Ascending aorta (tissue), 2 donors: ENCODE measurements at regions not wholly inside any gene's neighbourhood (a gene's known extent, or its start where the extent isn't known, plus 50 kb on each side); places are given as distances from the start of the nearest gene placed in this dataset.

Source experiments
- DNase-seq, 2 donors: peaks; one replicate each; pipeline ENCODE4 v3.0.0-alpha.2; 2019; ENCODE audit warnings: low spot score in 2 of 2
- H3K27ac ChIP-seq, 2 donors: fragments of 200-600 bp; sonication (generic); one replicate each; pipeline ENCODE4 v1.5.1; 2016 to 2017; ENCODE audit warnings: mild to moderate bottlenecking in 1 of 2
- H3K27me3 ChIP-seq: fragments of 200-600 bp; sonication (generic); one replicate; pipeline ENCODE4 v1.5.1; 2017
- H3K36me3 ChIP-seq, 2 donors: fragments of 200-600 bp; sonication (generic); one replicate each; pipeline ENCODE4 v1.5.1; 2016
- H3K4me1 ChIP-seq, 2 donors: fragments of 200-600 bp; sonication (generic); one replicate each; pipeline ENCODE4 v1.5.1; 2016 to 2017; ENCODE audit warnings: mild to moderate bottlenecking in 1 of 2
- H3K4me3 ChIP-seq, 2 donors: fragments of 200-600 bp; sonication (generic); one replicate each; pipeline ENCODE4 v1.5.1; 2016 to 2017; ENCODE audit warnings: mild to moderate bottlenecking in 1 of 2
- H3K9me3 ChIP-seq, 2 donors: fragments of 200-600 bp; sonication (generic); one replicate each; pipeline ENCODE4 v1.5.1; 2016
- intact Hi-C: fragments of 100-400 bp; cut with DNase I; formaldehyde crosslinking; loops from one replicate; pipeline ENCODE4 v1.15.1; 2023
- TF ChIP-seq, protein P1 (sequence below), 3 experiments: fragments of 200-600 bp in 2 of 3; fragments of 450-650 bp in 1 of 3; sonication (generic) in 2 of 3; IDR thresholded peaks; one replicate each; pipeline ENCODE4 v1.5.1; 2016 to 2019; ENCODE audit warnings: antibody characterized with exemption in 3 of 3, mild to moderate bottlenecking in 1 of 3, moderate library complexity in 1 of 3

DNA sequence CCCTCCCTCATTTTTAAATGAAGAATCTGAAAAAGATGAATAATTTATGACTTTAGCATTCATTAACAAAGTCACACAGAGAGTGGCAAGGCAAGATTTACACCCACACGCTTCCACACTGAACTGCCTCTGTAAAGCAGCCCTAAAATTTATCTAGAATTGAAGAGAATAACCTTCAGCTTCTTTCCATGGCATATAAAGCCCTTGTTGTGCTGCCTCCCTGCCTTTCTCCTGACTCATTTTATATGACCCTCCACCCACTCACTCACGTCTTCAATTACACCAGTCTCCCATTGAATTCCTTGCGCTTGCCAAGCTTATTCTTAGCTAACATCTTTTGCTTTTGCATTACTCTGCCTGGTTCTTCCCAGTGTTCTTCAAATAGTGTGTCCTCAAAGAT is 2649.3 kb downstream of the PCDH7 start:
- Histone ChIP-seq H3K27ac (no peak overlapping the region), H3K4me1 (no peaks in the 10 kb centered on the region), H3K27me3 (no peaks in the 10 kb centered on the region), H3K9me3 (no peaks in the 10 kb centered on the region), H3K4me3 (no peak overlapping the region), H3K36me3 (no peaks in the 10 kb centered on the region)
- no peak for DNase-seq
- intact Hi-C loops: no loop called here
- TF ChIP-seq, protein P1, sequence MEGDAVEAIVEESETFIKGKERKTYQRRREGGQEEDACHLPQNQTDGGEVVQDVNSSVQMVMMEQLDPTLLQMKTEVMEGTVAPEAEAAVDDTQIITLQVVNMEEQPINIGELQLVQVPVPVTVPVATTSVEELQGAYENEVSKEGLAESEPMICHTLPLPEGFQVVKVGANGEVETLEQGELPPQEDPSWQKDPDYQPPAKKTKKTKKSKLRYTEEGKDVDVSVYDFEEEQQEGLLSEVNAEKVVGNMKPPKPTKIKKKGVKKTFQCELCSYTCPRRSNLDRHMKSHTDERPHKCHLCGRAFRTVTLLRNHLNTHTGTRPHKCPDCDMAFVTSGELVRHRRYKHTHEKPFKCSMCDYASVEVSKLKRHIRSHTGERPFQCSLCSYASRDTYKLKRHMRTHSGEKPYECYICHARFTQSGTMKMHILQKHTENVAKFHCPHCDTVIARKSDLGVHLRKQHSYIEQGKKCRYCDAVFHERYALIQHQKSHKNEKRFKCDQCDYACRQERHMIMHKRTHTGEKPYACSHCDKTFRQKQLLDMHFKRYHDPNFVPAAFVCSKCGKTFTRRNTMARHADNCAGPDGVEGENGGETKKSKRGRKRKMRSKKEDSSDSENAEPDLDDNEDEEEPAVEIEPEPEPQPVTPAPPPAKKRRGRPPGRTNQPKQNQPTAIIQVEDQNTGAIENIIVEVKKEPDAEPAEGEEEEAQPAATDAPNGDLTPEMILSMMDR (IDR thresholded peaks at IDR 0.05): no peak

DNA sequence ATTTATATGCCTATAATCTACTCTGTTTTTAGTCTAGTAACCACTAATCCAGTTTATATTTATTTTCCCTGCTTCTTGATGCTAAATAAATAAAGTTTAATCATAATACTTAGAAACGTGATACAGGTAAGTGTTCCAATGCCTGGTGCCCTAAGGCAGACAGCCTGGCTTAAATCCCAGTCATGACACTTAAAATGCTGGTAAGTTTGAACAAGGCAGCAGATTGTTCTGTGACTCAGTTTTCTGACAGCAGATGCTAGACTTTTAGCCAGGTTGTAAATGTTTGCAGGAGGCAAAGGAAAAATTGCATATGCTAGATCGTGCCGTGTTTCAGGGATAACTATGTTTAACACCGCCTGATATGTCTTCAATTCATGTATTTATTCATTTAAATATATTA is 2661.6 kb downstream of the PCDH7 start:
- Histone ChIP-seq H3K27ac (no peak overlapping the region), H3K27me3 (no peaks in the 10 kb centered on the region), H3K4me3 (no peak overlapping the region), H3K9me3 (peaks cover 0 to 6% of the 10 kb centered on the region in 2 donors), H3K36me3 (no peaks in the 10 kb centered on the region), H3K4me1 (no peaks in the 10 kb centered on the region)
- TF ChIP-seq, protein P1 (IDR thresholded peaks at IDR 0.05): no peak
- no peak for DNase-seq
- intact Hi-C loops: no loop called here

DNA sequence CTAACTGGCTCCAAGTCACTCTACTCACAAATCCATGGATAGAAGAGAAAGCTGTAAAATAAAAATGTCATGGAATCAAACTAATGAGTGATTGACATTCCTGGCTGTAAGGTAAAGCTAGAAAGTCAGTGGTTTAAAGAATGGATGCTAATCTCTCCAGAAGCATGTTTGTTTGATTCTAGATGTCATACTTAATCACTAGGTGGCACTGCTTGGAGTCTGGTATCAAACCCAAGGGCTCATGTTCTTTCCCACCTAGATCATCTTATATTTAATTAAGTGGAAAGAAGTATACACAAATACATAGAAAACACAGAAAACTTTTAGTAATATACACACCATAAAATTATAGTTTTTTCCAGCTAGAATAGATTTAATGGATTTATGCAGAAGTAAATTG is 2666.6 kb downstream of the PCDH7 start:
- Histone ChIP-seq H3K4me1 (no peaks in the 10 kb centered on the region), H3K4me3 (no peak overlapping the region), H3K27me3 (no peaks in the 10 kb centered on the region), H3K36me3 (no peaks in the 10 kb centered on the region), H3K27ac (no peak overlapping the region), H3K9me3 (peaks cover 0 to 6% of the 10 kb centered on the region in 2 donors)
- TF ChIP-seq, protein P1 (IDR thresholded peaks at IDR 0.05): no peak
- no peak for DNase-seq
- intact Hi-C loops: no loop called here

DNA sequence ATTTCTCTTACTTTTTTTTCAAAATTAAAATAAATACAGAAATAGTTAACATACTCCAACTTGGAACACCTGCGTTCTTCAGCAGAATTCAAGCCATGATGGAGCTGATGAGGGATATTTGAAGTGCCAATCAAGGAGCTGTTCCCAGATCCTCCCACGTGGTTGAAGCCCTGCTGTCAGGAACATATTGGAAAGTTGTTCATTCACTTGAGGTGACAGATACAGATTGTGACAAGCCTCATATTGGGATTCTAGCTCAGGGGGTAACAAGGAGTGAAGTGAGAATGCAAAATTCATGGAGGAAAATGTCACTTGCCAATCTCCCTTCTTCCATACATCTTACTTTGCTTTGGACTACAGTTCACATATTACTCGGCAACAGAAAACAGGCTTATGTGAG is 2670.8 kb downstream of the PCDH7 start:
- intact Hi-C loops: no loop called here
- Histone ChIP-seq H3K27me3 (no peaks in the 10 kb centered on the region), H3K9me3 (no peaks in the 10 kb centered on the region), H3K36me3 (no peaks in the 10 kb centered on the region), H3K4me1 (no peaks in the 10 kb centered on the region), H3K27ac (no peak overlapping the region), H3K4me3 (no peak overlapping the region)
- DNase-seq: no peak
- TF ChIP-seq, protein P1 (IDR thresholded peaks at IDR 0.05): no peak

DNA sequence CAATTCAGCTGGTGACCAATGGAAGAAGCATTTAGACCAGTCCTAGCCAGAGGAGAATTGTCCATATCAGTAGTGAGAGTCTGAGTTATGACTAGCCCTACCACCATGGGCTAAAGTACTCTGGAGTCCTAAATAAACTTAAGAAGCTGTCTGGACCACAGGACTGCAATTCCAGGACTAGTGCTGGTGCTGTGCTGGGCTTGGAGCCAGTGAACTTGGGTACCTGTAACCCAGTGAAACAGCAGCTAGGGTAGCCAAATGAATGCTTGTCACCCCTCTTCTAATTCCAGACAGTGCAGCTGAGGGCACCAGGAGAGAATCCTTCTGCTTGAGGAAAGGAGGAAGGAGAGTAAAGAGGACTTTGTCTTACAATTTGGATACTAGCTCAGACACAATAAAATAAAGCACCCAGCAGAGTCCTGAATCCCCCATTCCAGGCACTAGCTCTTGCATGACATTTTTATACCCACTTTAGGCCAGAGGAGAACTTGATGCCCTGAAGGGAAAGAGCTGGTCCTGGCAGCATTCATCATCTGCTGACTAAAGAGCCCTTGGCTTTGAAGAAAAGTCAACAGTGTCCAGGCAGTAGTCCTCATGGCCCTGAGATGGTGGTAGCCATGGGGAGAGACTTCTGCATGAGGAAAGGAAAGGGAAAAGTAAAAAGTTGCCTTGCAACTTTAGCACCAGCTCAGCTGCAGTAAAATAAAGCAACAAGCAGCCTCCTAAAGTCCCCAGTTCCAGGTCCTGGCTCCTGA is 2675.7 kb downstream of the PCDH7 start:
- Histone ChIP-seq H3K4me1 (no peaks in the 10 kb centered on the region), H3K36me3 (no peaks in the 10 kb centered on the region), H3K27ac (no peak overlapping the region), H3K27me3 (no peaks in the 10 kb centered on the region), H3K4me3 (no peak overlapping the region), H3K9me3 (peaks cover 0 to 1% of the 10 kb centered on the region in 2 donors)
- TF ChIP-seq, protein P1 (IDR thresholded peaks at IDR 0.05): no peak
- no peak for DNase-seq
- intact Hi-C loops: no loop called here
